Chondrocyte (in vitro differentiated cells): ENCODE measurements at regions not wholly inside any gene's neighbourhood (a gene's known extent, or its start where the extent isn't known, plus 50 kb on each side); places are given as distances from the start of the nearest gene placed in this dataset.

Experiments used
- DNase-seq: peaks from one replicate; pipeline ENCODE4 v3.0.0; 2021; ENCODE audit warnings: mixed read lengths, low spot score
- H3K27ac Mint-ChIP-seq: one replicate; pipeline ENCODE4 v1.8.0; 2021; ENCODE audit warnings: mild to moderate bottlenecking, moderate library complexity, mixed read lengths; ENCODE audit not compliant: unreplicated experiment
- H3K27me3 Mint-ChIP-seq: 2 replicates; pipeline ENCODE4 v1.8.0; 2021; ENCODE audit warnings: low read depth, mixed read lengths
- H3K36me3 Mint-ChIP-seq: 2 replicates; pipeline ENCODE4 v1.8.0; 2021; ENCODE audit warnings: low read depth, mixed read lengths
- H3K4me1 Mint-ChIP-seq: 2 replicates; pipeline ENCODE4 v1.8.0; 2021; ENCODE audit warnings: low read depth, mild to moderate bottlenecking, mixed read lengths
- H3K4me3 Mint-ChIP-seq: one replicate; pipeline ENCODE4 v1.8.0; 2021; ENCODE audit warnings: mild to moderate bottlenecking, moderate library complexity, mixed read lengths; ENCODE audit not compliant: unreplicated experiment
- H3K9me3 Mint-ChIP-seq: 2 replicates; pipeline ENCODE4 v1.8.0; 2021; ENCODE audit warnings: low read depth, mixed read lengths
- TF ChIP-seq, protein P1 (sequence below): fragments of 200-600 bp; sonication (generic); IDR thresholded peaks from 2 replicates; pipeline ENCODE4 v1.5.0; 2021; ENCODE audit warnings: antibody characterized with exemption, mild to moderate bottlenecking, moderate library complexity

DNA sequence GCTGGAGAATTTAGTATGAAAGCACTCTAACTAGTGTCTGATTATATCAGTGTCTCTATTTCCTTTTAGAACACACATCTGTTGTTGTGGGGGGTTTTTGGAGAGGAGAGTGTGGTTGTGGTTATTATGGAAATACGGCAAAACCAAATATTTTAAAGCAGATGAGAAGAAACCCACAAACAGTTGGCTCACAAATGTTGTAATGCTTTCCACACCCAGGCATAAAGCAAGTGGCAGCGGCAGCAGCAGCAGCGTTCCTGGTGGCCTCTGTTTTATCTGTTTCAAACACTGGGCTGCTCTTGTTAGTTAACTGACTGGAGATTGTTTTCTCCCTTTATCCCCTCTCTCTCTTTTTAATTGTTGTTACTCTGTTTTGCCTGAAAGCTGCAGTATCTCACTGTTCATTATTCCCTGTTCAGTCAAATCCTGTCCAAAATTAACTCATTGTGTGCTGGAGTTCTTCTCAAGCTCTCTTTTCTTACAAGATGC lies 1045.5 kb upstream of the NR2F2 start:
- Mint-ChIP-seq H3K4me3 (no peak overlapping the region), H3K9me3 (no peaks in the 10 kb centered on the region), H3K4me1 (peaks cover 54% of the 10 kb centered on the region), H3K27ac (peak overlapping the region; percentile 4), H3K36me3 (peaks cover 2% of the 10 kb centered on the region), H3K27me3 (no peaks in the 10 kb centered on the region)
- DNase-seq = no peak
- TF ChIP-seq, protein P1, sequence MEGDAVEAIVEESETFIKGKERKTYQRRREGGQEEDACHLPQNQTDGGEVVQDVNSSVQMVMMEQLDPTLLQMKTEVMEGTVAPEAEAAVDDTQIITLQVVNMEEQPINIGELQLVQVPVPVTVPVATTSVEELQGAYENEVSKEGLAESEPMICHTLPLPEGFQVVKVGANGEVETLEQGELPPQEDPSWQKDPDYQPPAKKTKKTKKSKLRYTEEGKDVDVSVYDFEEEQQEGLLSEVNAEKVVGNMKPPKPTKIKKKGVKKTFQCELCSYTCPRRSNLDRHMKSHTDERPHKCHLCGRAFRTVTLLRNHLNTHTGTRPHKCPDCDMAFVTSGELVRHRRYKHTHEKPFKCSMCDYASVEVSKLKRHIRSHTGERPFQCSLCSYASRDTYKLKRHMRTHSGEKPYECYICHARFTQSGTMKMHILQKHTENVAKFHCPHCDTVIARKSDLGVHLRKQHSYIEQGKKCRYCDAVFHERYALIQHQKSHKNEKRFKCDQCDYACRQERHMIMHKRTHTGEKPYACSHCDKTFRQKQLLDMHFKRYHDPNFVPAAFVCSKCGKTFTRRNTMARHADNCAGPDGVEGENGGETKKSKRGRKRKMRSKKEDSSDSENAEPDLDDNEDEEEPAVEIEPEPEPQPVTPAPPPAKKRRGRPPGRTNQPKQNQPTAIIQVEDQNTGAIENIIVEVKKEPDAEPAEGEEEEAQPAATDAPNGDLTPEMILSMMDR = peak; percentile 74

DNA sequence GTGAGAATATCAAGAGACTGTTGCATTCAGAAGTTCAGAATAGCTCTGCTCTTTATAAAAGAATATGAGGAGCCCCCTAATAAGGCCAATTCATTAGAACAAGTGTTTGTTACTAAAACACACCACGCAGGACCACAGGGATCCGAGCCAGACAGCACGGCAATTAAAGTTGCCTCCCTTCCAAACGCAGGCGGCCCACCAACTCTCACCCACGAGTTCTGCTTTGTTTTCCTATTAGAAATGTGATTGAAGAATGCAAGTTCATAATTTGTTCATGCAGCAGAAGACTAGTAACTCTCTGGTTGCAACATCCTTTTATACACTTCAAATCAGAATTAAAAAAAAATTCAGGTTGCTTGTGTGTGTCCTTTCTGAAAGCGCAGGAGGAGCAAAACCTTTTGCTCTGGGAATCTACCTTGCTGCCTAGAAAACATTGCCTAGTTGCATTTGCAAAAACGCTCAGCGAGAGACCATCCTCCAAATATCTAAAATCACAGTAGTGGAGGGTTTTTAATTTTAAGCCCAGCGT lies 1044.1 kb upstream of the NR2F2 start:
- Mint-ChIP-seq H3K27me3 (no peaks in the 10 kb centered on the region), H3K9me3 (no peaks in the 10 kb centered on the region), H3K4me3 (no peak overlapping the region), H3K4me1 (peaks cover 55% of the 10 kb centered on the region), H3K27ac (no peak overlapping the region), H3K36me3 (peaks cover 2% of the 10 kb centered on the region)
- TF ChIP-seq, protein P1 = no peak
- DNase-seq = no peak

DNA sequence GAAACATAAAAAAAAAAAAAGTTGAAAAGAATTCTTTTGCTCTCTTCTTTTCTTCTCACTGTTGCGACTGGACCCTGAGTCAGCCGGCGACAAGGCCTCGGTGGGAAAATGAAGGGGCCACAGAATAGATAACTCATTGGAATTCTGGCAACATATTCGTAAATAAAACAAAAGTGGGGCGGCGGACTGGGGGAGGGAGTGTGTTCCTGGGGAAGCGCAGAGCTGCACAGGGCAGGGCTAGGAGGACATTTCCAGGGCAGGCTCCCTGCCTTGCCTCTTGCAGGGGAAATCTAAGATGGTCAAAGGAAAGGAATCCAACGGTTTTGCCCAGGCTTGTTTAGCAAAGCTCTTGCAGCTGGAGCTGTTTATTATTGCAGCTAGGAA lies 1042.8 kb upstream of the NR2F2 start:
- Mint-ChIP-seq H3K27ac (no peak overlapping the region), H3K36me3 (peaks cover 2% of the 10 kb centered on the region), H3K27me3 (no peaks in the 10 kb centered on the region), H3K9me3 (no peaks in the 10 kb centered on the region), H3K4me3 (no peak overlapping the region), H3K4me1 (peaks cover 48% of the 10 kb centered on the region)
- DNase-seq = no peak
- TF ChIP-seq, protein P1 = no peak

DNA sequence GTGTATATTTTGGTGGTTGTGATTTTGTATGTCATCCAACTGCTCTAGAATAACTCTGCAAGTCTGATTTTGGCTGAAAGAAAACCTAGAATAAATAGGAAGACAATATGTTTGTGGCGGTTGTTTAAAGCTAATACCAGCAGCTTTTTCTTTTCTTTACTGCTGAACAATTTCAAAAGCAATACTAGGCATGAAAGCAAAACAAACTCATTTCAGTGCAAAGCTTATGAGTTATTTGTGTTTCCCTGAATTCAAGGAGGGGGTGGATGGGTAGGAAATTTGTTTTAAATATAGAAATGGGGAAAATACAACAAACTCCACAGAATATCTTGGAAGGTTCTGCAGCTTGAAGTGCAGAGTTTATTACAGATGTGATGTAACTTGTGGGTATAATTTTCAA lies 1041.9 kb upstream of the NR2F2 start:
- Mint-ChIP-seq H3K27ac (no peak overlapping the region), H3K4me3 (no peak overlapping the region), H3K9me3 (no peaks in the 10 kb centered on the region), H3K27me3 (no peaks in the 10 kb centered on the region), H3K4me1 (peaks cover 52% of the 10 kb centered on the region), H3K36me3 (peaks cover 2% of the 10 kb centered on the region)
- no peak for DNase-seq
- TF ChIP-seq, protein P1 = no peak

DNA sequence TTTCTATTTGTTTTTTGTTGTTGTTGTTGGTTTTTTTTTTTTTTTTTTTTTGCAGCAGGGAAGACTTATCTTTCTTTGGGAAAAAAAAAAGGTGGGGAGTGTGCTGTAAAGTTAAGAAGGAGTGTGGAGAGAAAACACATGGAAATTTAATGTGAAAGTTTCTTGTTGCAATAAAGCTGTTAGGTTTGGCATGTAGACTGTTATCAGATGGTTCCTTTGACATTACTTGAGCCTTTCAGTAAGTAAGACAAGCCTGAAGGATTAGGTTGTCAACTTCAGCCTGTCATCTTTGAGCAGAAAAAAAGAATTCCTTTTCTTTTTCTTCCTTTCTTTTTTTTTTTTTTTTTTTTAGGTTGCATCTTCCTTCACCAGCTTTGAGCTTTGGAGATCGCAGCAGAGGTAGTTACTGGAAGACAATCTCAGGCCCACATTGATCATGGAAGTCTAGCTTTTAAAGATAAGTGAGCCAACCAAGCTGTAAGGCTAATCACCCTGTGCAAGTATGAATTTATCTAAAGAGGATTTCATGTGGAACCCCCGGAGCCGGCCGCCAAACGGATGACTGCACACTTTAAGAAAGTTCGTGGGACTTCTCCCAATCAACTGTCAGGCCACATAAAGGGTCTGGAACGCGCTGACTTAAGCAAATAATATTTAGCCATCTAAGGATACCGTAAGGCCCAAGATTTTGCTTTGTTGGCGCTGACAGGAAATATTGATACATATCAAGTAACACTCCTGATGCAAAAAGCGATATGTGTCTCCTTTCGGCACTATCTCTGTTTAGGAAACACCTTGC lies 1040.1 kb upstream of the NR2F2 start:
- H3K4me3 Mint-ChIP-seq = no peak overlapping the region
- no peak for DNase-seq

More for the DNA sequence above, 1040.1 kb upstream of the NR2F2 start:
- Mint-ChIP-seq H3K27ac (no peak overlapping the region), H3K27me3 (no peaks in the 10 kb centered on the region), H3K9me3 (no peaks in the 10 kb centered on the region), H3K4me1 (peaks cover 43% of the 10 kb centered on the region), H3K36me3 (peaks cover 2% of the 10 kb centered on the region)
- TF ChIP-seq, protein P1 = no peak
